ENCODE measurements at regions not wholly inside any gene's neighbourhood (a gene's known extent, or its start where the extent isn't known, plus 50 kb on each side); places are given as distances from the start of the nearest gene placed in this dataset.

- TF ChIP-seq CTCF (IDR thresholded peaks at IDR 0.05), result no peak
- TF ChIP-seq POLR2A (IDR thresholded peaks at IDR 0.05), result no peak
- TF ChIP-seq POLR2AphosphoS5 (IDR thresholded peaks at IDR 0.05), result no peak
Measured at GRCh38 chr6:43847741-43848630, 78.0 kb downstream of the VEGFA start.
